Right lobe of liver (tissue), 4 donors: ENCODE measurements at regions not wholly inside any gene's neighbourhood (a gene's known extent, or its start where the extent isn't known, plus 50 kb on each side); places are given as distances from the start of the nearest gene placed in this dataset.

ENCODE experiments used
- CTCF ChIP-seq, 4 donors: fragments of 200-600 bp in 3 of 4; fragments of 450-650 bp in 1 of 4; IDR thresholded peaks; one replicate each; pipeline versions ENCODE4 v1.5.1 to v1.8.0; 2016 to 2022; ENCODE audit warnings: antibody characterized with exemption in 4 of 4, mild to moderate bottlenecking in 2 of 4
- POLR2A ChIP-seq: fragments of 450-650 bp; IDR thresholded peaks from one replicate; pipeline ENCODE4 v1.6.1; 2017; ENCODE audit warnings: antibody characterized with exemption, mild to moderate bottlenecking
- donor health status: DM: no; HTN: no; CAD: no.
- donor health status: DM: no; HTN: no; CAD: no.
- donor health status: DM: no; HTN: yes; CAD: no.

GRCh38 chr20:59483481-59483880 is 120.9 kb upstream of the PHACTR3 start:
- TF ChIP-seq POLR2A (no peak), CTCF (IDR thresholded peaks at IDR 0.05) (no peak)
